ENCODE measurements at regions not wholly inside any gene's neighbourhood (a gene's known extent, or its start where the extent isn't known, plus 50 kb on each side); places are given as distances from the start of the nearest gene placed in this dataset.
"Not testable (repeated sequence)": the region's sequence is repeated elsewhere in the genome, so short reads cannot be mapped to it uniquely, and the experiment has no call there.

DNA sequence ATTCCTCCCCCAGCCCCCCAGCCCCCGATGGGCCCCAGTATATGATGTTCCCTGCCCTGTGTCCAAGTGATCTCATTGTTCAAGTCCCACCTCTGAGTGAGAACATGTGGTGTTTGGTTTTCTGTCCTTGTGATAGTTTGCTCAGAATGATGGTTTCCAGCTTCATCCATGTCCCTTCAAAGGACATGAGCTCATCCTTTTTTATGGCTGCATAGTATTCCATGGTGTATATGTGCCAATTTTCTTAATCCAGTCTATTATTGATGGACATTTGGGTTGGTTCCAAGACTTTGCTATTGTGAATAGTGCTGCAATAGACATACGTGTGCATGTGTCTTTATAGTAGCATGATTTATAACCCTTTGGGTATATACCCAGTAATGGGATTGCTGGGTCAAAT lies 495.3 kb downstream of the OMA1 start:
- DNase-seq = not testable (repeated sequence)

DNA sequence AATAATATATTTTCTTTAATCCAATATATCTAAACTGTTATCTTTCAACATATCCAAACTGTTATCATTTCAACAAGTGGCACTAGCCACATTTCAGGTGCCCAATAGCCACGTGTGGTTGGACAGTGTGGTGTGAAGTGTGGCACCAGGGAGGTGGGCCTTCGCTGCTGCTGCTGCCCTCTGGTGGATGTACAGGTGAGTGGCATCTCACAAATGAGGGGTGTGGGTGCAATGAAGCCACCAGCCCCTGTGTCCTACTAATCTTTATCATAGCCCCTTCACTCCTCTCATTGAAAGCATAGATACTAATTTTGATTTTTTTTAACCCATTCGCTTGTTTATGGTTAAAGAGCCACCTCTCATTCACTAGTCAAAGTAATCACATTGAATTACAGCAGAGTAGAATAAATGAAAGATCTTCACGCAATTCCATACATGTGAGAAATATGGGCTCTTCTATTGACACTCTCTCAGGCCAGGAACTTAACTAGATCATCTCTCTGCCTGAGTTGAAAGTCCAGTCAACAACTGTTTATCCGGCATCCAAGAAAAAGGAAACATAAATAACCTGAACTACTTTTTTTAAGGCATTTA lies 499.2 kb downstream of the OMA1 start:
- DNase-seq = no peak

DNA sequence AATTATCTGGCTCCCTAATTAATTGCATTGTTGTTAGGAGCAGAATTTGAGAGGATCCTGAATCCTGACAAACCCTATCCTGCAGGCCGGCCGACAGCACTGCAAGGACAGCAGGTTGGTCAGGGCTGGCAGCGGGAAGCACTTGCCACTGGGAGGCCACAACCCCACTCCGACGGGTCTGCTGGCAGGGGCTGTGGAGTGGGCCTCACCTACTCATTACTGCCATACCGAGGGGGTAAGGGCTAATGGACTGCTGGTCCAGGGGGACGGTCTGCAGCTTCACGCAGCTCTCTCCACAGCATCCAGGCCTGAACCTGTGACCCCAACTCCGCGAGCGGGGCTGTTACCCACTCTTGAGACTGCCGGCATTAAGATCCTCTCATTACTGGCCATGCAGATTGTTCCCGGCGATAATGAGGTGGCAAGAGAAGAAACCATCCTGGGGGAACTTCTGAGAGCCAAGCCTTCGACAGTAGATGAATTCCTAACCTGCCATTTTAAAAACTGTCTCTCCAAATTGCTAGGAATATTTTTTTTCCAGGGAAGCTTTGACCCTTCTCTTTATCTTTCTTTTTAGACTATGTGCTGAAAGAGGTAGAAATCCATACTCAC lies 501.3 kb downstream of the OMA1 start:
- DNase-seq = no peak

DNA sequence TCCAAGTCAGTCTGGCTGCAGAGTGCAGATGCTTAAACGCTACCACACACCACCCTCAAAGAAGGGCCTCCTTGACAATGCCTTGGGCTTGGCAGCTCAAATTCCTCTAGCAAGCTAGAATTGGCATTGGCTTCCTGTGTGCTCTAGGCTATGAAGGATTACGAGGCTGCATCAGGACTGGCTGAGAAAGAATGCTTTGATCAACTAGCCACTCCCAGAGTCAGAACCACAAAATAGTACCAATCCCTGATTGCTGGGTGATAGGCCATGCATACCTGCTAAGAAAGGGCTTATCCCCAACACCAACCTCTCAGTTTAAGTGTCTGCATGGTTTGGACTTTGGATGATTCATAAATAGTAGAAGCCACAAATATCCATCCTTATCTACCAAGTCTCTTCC lies 504.9 kb downstream of the OMA1 start:
- DNase-seq = no peak

DNA sequence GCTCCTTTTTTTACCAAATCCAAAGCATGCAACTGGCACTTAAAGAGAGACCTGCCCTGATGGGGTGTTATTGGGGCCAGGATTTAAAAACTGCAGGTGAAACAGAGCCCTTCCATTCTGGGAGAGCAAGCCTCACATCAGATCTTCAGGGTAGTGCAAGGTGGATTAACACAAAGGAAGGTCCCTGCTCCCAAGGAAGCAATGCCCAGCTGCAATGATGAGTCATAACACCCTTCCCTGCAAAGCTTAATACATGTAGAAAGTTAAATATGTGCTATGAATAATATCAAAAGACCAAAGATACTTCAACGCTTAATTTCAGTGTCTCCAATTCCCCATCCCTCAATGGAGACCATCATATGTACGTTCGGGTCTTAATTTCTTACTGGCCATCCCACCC lies 508.0 kb downstream of the OMA1 start:
- no peak for DNase-seq

DNA sequence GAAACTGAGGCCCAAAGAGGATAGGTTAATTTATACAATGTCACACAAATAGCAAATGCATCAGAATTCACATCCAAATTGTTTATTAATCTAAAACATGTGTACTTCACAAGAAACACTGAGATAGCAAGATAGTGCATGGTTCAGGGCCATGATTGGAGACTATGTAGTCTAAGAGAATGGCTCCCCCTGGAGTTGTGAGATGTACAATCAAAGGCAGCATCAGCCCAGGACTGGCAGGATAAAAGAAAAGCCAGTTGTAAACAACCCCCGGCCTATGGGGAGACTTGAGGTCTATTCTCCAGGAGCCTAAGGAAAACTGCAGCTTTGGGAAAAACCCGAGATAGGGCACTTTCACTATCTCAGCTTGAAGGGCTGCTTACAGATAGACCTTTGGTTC lies 511.0 kb downstream of the OMA1 start:
- DNase-seq = no peak

DNA sequence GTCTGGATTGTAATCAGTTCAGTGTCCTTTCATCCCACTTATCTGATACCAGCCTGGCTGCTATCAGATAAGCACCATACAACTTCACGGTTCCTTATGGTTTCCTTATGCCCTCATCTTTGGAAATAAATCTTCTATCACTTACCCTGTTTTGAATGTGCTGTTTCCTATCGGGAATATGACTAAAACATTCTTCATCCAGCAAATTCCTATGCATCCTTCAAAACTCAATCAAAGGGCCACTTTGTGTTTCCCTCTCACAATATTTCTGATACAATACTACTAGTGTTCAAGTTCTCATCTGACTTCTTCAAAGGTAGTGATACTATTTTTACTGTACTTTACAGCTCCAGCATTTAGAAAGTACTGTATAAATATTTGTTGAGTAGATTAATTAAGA lies 513.2 kb downstream of the OMA1 start:
- no peak for DNase-seq

DNA sequence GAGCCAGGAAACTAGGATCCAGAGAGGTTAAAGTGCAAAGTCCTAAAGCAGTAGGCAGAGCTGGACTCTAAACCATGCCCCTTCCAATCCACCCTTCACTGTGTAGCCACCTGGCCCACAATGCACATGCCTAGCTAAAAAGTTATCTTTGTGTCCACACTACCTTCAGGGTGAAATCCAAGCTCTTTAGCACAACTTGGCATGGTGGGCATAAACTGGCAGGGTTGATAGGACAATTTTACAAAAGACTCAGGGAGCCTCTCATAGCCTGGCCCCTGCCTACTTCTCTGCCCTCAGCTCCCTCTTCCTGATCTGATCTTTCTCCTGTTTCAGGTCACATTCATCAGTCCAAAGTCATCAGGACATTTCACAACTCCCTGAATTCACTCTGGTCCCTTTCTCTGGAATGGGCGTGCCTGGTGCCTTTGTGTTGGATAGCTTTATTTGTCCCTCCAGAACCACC lies 513.9 kb downstream of the OMA1 start:
- no peak for DNase-seq

DNA sequence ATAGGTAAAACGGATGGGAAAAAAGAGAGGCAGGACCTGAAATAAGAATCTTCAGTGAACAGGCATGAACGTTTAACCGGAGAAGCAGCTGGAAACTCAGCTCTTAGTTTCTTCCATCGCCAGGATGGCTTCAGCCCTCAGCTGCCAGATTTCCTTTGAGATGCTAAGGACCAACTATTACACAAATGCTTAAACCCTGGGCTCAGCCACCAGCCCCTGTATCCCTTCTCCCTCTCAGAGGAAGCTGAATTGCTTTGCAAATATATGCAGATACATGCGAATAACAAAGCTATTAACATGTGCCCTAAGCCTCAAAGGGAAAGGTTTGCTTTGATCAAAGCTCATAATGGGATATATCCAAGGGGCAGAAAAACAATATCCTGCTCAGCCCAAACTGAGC lies 515.1 kb downstream of the OMA1 start:
- DNase-seq = no peak

DNA sequence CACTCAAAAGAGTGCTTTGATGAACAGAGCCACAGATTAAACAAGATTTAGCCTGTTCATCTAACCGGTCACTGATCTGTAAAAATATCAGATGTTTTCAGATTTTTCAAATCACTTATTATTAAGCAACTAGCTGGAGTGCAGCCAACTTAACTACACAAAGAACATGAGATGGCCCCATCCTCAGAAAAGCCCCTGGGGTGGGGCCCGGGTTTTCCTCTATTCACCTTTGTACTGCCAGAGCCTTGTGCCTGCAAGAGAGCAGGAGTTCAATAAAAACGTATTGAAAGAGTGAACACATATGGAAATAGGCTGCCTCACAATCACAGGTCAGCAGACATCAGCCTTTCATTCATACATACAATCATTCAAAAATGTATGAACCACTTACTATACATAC lies 516.1 kb downstream of the OMA1 start:
- no peak for DNase-seq

DNA sequence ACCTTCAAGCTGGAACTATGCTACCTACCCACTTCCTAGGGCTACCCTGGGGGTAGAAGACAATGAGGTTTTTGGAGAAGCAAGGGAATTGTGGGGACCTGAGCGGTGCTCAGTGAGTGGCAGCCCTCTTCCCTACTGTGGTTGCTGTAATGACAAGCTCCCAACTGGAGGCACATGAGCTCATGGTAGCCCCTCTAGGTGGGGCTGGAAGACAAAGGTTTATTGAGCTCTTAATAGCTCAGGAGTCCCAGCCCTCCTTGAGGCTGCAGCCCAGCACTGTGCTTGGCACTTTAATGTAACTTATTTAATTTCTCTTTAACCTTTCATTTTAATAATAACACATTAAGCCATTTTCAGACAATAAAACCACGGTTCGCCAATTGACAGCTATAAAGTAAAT lies 528.9 kb downstream of the OMA1 start:
- DNase-seq = no peak

DNA sequence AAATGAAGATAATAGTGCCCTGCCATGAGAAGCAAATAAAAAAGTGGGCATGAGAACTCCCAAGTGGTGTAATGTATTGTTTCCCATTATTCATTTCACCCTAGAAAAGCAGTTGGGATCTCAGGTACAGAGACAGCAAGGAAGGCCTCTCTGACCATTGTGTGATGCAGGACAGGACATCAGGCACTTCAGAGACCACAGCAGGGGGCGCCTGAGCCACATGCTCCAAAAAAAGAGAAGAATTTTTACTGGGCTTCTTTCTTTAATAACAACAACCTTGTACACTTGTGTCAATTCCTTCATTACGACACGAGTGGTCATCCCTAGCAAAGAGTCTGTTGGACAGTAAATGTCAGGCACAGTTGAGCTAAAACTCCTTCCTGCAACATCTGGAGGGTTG lies 533.3 kb downstream of the OMA1 start:
- DNase-seq = no peak

DNA sequence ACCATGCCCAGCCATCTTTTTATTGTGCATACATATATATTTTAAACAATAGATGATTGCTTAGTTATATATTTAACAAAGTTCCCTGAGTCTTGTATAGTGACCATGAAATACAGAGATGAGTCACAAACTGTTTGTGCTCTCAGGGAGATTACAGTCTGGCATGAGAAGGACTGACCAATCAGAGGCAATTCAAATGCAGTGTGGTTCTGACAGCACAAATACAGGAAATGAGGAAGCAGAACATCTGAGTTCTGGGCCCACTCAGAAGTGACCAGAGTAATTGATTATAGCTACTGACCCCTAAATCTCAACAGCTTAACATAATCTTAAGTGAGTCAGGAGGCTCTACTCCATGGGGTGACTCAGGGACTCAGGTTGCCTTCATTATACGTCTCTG lies 534.5 kb downstream of the OMA1 start:
- no peak for DNase-seq

DNA sequence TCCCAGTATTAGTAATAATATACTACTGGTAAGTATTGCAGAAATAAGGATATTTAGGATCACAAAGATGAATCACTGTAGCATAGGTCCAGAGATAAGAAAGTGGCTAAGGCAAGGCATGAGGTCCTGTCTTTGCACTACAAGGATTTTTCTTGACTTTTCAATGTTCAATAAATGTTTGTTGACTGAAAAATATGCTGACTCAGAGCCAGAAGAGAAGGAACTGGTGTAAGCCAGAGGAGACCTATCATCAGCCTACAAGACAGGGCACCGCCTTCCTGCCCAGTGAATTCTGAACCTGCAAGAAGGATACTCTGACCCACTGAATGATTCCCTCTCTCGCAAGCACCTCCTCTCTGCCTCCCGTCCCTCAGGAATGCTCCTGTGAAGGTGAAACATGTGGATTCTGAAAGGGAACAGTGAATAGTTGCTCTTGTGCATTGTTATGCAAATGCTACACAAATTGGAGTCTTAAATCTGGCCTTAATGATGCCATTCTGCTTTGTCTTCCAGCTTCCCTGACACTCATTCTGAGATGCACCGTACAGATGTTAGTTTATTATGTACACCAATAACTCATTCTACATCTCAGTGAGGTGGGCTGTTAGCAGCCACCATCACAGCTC lies 540.0 kb downstream of the OMA1 start:
- no peak for DNase-seq

DNA sequence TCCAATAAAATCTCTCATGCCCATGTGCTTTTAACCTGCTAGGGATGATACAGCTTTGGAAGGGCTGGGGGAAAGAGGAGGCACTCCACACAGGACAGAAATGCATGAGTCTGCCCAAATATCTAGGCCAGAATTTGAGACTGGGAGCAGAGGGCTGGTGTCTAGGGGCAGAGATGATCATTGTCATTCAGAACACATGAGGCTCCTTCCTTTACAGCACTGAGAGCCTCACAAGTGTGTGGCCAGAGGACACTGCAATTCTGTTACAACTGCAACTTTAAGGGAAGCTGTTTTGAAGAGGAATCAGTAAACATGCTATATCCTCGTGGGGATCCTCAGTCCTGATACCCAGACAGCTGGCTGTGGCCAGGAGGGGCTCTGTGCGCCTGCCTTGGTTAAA lies 541.3 kb downstream of the OMA1 start:
- no peak for DNase-seq

DNA sequence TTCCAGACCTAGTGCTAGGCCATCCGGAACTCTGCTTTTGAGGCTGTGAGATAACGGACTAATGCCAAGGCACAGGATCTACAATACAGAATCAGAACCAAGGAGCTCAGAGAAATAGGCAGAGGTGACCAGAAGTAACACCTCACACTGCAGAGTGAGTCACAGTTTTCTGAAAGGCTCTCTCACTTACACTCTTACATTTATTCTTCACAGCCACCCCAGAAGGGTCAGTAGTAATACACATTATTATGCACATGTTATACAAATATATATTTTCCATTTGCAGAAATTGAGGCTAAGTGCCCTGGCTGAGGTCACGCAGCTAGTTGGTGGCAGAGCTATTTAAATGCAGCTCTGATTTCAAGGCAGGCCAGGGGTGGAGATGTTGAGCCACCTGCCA lies 542.5 kb downstream of the OMA1 start:
- DNase-seq = no peak

DNA sequence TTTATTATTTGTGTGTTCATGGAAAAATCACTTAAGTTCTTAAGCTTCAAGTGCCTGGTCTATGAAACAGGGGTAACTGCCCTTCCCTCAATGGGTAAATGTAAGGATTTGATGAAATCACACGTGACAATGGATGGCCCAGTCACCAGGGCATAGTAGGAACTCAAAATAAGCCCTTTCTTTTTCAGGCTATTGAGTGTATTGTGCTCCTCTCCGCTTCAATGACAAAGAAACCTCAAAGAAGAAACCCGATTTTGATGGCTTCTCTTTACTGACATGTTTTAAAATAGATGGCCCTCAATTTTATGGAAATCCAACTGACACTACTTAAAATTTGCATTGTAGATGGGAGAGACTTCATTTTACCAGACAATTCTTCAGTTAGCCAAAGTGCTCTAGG lies 543.5 kb downstream of the OMA1 start:
- DNase-seq = no peak

DNA sequence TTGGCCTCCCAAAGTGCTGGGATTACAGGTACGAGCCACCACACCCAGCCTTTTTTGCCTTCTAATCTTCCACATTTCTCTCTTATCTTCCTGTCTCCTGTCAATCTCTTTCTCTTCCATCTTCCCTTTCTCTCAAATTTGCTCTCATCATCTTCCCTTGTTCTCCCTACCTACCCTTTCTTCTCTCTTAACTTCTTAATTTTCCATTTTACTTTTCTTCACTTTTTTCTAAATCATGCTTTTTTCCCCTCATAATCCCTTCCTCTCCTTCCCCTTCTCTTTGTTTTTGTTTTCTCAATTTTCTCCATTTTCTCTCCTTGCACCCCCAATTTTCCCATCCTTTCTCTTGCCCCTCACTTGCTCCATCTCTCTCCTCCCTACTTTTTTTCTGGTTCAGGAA lies 545.7 kb downstream of the OMA1 start:
- no peak for DNase-seq

DNA sequence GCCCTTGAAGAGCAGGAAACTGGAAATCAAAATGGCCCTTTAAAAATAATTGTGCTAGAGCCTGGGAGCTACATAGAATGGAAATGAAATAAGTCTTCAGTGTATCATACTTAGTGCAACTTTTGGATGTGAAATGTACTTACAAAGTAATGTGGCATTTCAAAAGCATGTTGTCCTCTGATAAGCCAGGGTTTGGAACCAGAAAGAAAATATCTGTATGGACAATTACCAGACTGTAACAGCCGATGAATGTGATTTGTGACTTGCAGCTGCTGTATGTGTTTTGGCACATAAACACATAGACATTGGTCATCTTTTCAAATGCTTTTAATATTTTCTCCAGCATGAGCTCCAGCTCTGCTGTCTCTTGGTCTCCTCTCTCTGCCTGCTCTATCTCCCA lies 546.4 kb downstream of the OMA1 start:
- DNase-seq = no peak

DNA sequence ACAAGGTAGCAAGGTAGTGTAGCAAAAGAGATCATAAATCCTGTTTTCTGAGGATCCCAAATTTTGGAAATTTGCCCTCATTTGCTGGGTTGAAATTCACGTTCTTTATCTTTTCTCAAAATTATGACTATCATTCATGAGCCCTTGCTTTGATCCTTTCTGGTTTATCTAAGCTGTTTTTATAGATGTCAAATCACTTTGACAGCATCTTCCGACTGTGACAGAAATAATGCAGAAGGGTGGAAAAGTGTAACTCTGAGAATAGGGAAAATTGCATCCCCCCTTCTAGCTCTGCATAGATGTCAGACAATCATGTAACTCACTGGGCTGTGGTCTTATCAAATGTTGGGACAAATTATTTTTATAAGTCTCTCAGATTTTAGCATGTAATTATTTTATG lies 550.1 kb downstream of the OMA1 start:
- DNase-seq = no peak

DNA sequence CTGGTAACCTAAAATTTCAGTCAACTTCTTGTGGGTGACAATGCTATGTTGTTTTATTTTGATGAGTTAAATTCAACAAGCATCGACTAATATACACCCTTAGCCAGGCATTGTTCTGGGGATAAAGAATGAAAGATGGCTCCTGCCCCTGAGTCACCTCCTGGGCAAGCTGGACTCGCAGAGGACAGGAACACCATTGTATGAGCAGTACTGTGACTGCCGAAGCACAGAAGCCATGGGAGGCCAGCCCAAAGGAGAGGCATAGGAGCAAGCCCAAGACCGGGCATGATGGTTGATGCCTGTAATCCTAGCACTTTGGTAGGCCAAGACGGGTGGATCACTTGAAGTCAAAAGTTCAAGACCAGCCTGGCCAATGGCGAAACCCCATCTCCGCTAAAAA lies 555.2 kb downstream of the OMA1 start:
- DNase-seq = no peak

DNA sequence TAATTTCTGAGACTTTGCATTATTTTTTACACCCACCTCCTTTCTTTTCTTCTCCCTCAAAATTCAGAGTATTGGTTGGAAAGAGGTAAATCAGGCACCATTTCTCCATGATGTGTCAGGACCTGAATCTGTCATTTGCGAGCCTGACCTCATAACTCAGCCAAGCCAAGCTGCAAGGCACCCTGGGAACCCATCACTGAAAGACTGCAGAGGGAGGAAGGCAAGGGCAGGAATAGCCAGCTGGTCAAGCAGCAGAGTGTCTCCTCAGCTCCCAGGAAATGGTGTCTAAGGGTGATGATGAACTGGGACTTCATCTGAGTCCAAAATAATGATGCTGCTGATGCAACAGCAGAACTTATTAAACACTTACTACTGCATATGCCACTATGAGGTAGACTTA lies 556.6 kb downstream of the OMA1 start:
- no peak for DNase-seq

DNA sequence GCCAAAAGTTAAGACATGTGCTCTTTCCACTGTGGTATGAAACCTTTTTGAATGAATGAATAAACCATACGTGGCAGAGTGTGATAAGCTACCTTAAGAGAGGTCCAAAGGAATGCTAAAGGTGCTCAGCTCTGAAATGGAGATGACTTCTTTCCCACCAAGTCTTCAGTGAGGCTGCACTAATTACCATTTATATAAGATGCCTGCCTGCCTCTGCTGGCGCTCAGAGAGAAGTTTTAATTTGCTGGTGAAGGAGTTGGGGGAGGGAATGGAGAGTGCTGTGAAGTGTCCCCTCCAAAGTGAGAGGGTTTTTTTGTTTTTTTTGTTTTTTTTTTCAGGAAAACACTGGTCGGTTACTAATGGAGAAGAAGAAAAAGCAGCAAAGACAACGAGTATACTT lies 559.0 kb downstream of the OMA1 start:
- no peak for DNase-seq

DNA sequence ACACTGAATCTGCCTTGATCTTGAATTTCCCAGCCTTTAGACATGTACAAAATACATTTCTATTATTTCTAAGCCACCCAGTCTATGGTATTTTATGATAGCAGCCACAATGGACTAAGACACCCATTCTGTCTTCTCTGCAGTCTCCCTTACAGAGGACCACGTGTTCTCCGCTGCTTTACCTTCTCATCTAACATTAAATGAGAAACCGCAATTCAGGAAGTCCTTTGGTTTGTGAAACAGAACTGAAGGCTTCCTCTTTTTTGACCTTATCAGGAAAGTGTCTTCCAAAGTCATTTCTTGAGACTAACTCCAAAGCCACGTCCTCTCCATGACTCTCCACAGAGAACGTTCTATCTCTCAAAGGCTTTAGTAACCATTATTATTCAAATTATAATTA lies 560.1 kb downstream of the OMA1 start:
- DNase-seq = no peak

DNA sequence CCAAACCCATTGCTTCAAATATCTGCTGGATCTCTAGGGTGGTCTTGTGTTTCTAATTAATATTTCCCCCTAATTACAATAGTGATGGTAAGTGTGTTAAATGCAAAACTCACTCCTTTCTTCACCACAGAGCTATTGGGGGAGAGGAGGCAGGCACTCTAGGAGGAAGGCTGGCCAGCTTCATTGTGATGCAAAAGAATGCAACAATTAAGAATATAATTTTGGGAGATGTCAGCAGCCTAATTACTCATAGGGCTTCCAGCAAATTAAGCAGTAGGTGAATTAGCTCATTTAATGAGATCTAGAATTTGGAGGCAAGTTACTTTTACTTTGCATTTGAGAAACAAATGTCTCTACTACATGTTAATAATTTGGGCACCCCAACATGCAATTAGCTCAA lies 560.4 kb upstream of the DAB1 start:
- no peak for DNase-seq
